ENCODE measurements at regions not wholly inside any gene's neighbourhood (a gene's known extent, or its start where the extent isn't known, plus 50 kb on each side); places are given as distances from the start of the nearest gene placed in this dataset.

GRCh38 chr6:93136111-93136510 is 283.2 kb downstream of the EPHA7 start:
- Histone ChIP-seq H3K9ac (ENCODE audit: low read depth in 1 of 2, low read length in 2 of 2) (no peak overlapping the region), H3K4me1 (ENCODE audit: control insufficient read depth in 1 of 2, insufficient read depth in 2 of 2, low read length in 2 of 2) (no peaks in the 10 kb centered on the region), H3K9me3 (ENCODE audit: control insufficient read depth in 1 of 2, low read length in 2 of 2) (no peaks in the 10 kb centered on the region), H3K27ac (ENCODE audit: low read depth, low read length) (no peak overlapping the region), H3K36me3 (ENCODE audit: control insufficient read depth in 1 of 2, insufficient read depth in 2 of 2, low read length in 2 of 2) (no peaks in the 10 kb centered on the region), H3K4me3 (ENCODE audit: low read depth in 1 of 2, low read length in 2 of 2) (no peak overlapping the region), H3K27me3 (ENCODE audit: control insufficient read depth in 1 of 2, insufficient read depth in 2 of 2, low read length in 2 of 2) (no peaks in the 10 kb centered on the region)

- H3K9me3 ChIP-seq (ENCODE audit: control insufficient read depth in 1 of 2, low read length in 2 of 2) = peaks cover 0 to 5% of the 10 kb centered on the region in 2 donors
- no peak overlapping the region for H3K9ac ChIP-seq (ENCODE audit: low read depth in 1 of 2, low read length in 2 of 2)
- H3K4me1 ChIP-seq (ENCODE audit: control insufficient read depth in 1 of 2, insufficient read depth in 2 of 2, low read length in 2 of 2) = no peaks in the 10 kb centered on the region
- no peaks in the 10 kb centered on the region for H3K27me3 ChIP-seq (ENCODE audit: control insufficient read depth in 1 of 2, insufficient read depth in 2 of 2, low read length in 2 of 2)
- H3K27ac ChIP-seq (ENCODE audit: low read depth, low read length) = no peak overlapping the region
- H3K36me3 ChIP-seq (ENCODE audit: control insufficient read depth in 1 of 2, insufficient read depth in 2 of 2, low read length in 2 of 2) = no peaks in the 10 kb centered on the region
- H3K4me3 ChIP-seq (ENCODE audit: low read depth in 1 of 2, low read length in 2 of 2) = no peak overlapping the region
Measured at GRCh38 chr6:93124006-93124632, 295.2 kb downstream of the EPHA7 start.

- Histone ChIP-seq H3K27me3 (ENCODE audit: control insufficient read depth in 1 of 2, insufficient read depth in 2 of 2, low read length in 2 of 2) (no peaks in the 10 kb centered on the region), H3K36me3 (ENCODE audit: control insufficient read depth in 1 of 2, insufficient read depth in 2 of 2, low read length in 2 of 2) (no peaks in the 10 kb centered on the region), H3K27ac (ENCODE audit: low read depth, low read length) (no peak overlapping the region), H3K9ac (ENCODE audit: low read depth in 1 of 2, low read length in 2 of 2) (no peak overlapping the region), H3K4me1 (ENCODE audit: control insufficient read depth in 1 of 2, insufficient read depth in 2 of 2, low read length in 2 of 2) (no peaks in the 10 kb centered on the region), H3K4me3 (ENCODE audit: low read depth in 1 of 2, low read length in 2 of 2) (no peak overlapping the region), H3K9me3 (ENCODE audit: control insufficient read depth in 1 of 2, low read length in 2 of 2) (peaks cover 0 to 5% of the 10 kb centered on the region in 2 donors)
Measured at GRCh38 chr6:93123585-93123984, 295.8 kb downstream of the EPHA7 start.

DNA sequence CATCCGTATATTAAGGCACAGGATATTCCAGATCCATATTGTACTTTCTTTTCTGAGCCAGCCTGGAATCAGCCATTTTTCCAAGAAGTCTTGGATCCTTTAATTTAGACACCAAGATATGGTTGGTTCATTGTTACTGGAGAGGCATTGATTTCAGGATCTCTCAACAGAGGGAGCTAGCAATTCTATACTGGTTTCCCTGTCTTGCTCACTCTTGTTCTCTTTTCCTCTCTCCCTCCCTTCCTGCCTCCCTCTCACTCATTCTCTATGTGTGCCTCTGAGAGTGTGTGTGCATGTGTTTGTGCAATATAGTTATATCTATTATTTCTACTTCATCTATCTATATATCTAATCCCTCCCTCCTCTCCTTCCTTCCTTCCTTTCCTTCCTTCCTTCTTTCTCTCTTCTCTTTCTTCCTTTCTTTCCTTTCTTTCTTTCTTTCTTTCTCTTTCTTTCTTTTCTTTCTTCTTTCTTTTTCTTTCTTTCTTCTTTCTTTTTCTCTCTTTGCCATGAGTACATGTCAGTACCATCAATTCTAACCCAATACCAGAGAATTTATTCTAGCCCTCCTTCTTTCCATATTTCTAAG is 299.1 kb downstream of the EPHA7 start:
- no peak overlapping the region for H3K27ac ChIP-seq (ENCODE audit: low read depth, low read length)
- H3K27me3 ChIP-seq (ENCODE audit: control insufficient read depth in 1 of 2, insufficient read depth in 2 of 2, low read length in 2 of 2) = no peaks in the 10 kb centered on the region
- H3K4me1 ChIP-seq (ENCODE audit: control insufficient read depth in 1 of 2, insufficient read depth in 2 of 2, low read length in 2 of 2) = no peaks in the 10 kb centered on the region
- no peak overlapping the region for H3K4me3 ChIP-seq (ENCODE audit: low read depth in 1 of 2, low read length in 2 of 2)
- no peaks in the 10 kb centered on the region for H3K9me3 ChIP-seq (ENCODE audit: control insufficient read depth in 1 of 2, low read length in 2 of 2)
- H3K9ac ChIP-seq (ENCODE audit: low read depth in 1 of 2, low read length in 2 of 2) = no peak overlapping the region
- H3K36me3 ChIP-seq (ENCODE audit: control insufficient read depth in 1 of 2, insufficient read depth in 2 of 2, low read length in 2 of 2) = no peaks in the 10 kb centered on the region

GRCh38 chr6:93105907-93106306 is 313.5 kb downstream of the EPHA7 start:
- Histone ChIP-seq H3K27me3 (ENCODE audit: control insufficient read depth in 1 of 2, insufficient read depth in 2 of 2, low read length in 2 of 2) (no peaks in the 10 kb centered on the region), H3K36me3 (ENCODE audit: control insufficient read depth in 1 of 2, insufficient read depth in 2 of 2, low read length in 2 of 2) (no peaks in the 10 kb centered on the region), H3K27ac (ENCODE audit: low read depth, low read length) (no peak overlapping the region), H3K9me3 (ENCODE audit: control insufficient read depth in 1 of 2, low read length in 2 of 2) (no peaks in the 10 kb centered on the region), H3K4me3 (ENCODE audit: low read depth in 1 of 2, low read length in 2 of 2) (no peak overlapping the region), H3K4me1 (ENCODE audit: control insufficient read depth in 1 of 2, insufficient read depth in 2 of 2, low read length in 2 of 2) (no peaks in the 10 kb centered on the region), H3K9ac (ENCODE audit: low read depth in 1 of 2, low read length in 2 of 2) (no peak overlapping the region)

- Histone ChIP-seq H3K9me3 (ENCODE audit: control insufficient read depth in 1 of 2, low read length in 2 of 2) (no peaks in the 10 kb centered on the region), H3K27me3 (ENCODE audit: control insufficient read depth in 1 of 2, insufficient read depth in 2 of 2, low read length in 2 of 2) (no peaks in the 10 kb centered on the region), H3K27ac (ENCODE audit: low read depth, low read length) (no peak overlapping the region), H3K9ac (ENCODE audit: low read depth in 1 of 2, low read length in 2 of 2) (no peak overlapping the region), H3K4me1 (ENCODE audit: control insufficient read depth in 1 of 2, insufficient read depth in 2 of 2, low read length in 2 of 2) (no peaks in the 10 kb centered on the region), H3K36me3 (ENCODE audit: control insufficient read depth in 1 of 2, insufficient read depth in 2 of 2, low read length in 2 of 2) (no peaks in the 10 kb centered on the region), H3K4me3 (ENCODE audit: low read depth in 1 of 2, low read length in 2 of 2) (no peak overlapping the region)
Measured at GRCh38 chr6:93105017-93105416, 314.3 kb downstream of the EPHA7 start.

GRCh38 chr6:93104195-93104817 is 315.1 kb downstream of the EPHA7 start:
- Histone ChIP-seq H3K27ac (ENCODE audit: low read depth, low read length) (no peak overlapping the region), H3K36me3 (ENCODE audit: control insufficient read depth in 1 of 2, insufficient read depth in 2 of 2, low read length in 2 of 2) (no peaks in the 10 kb centered on the region), H3K4me3 (ENCODE audit: low read depth in 1 of 2, low read length in 2 of 2) (no peak overlapping the region), H3K9me3 (ENCODE audit: control insufficient read depth in 1 of 2, low read length in 2 of 2) (no peaks in the 10 kb centered on the region), H3K27me3 (ENCODE audit: control insufficient read depth in 1 of 2, insufficient read depth in 2 of 2, low read length in 2 of 2) (no peaks in the 10 kb centered on the region), H3K9ac (ENCODE audit: low read depth in 1 of 2, low read length in 2 of 2) (no peak overlapping the region), H3K4me1 (ENCODE audit: control insufficient read depth in 1 of 2, insufficient read depth in 2 of 2, low read length in 2 of 2) (no peaks in the 10 kb centered on the region)

GRCh38 chr6:93088621-93089501 is 330.5 kb downstream of the EPHA7 start:
- no peak overlapping the region for H3K27ac ChIP-seq (ENCODE audit: low read depth, low read length)
- no peaks in the 10 kb centered on the region for H3K4me1 ChIP-seq (ENCODE audit: control insufficient read depth in 1 of 2, insufficient read depth in 2 of 2, low read length in 2 of 2)
- no peak overlapping the region for H3K4me3 ChIP-seq (ENCODE audit: low read depth in 1 of 2, low read length in 2 of 2)
- no peak overlapping the region for H3K9ac ChIP-seq (ENCODE audit: low read depth in 1 of 2, low read length in 2 of 2)
- H3K36me3 ChIP-seq (ENCODE audit: control insufficient read depth in 1 of 2, insufficient read depth in 2 of 2, low read length in 2 of 2) = no peaks in the 10 kb centered on the region
- H3K9me3 ChIP-seq (ENCODE audit: control insufficient read depth in 1 of 2, low read length in 2 of 2) = no peaks in the 10 kb centered on the region
- no peaks in the 10 kb centered on the region for H3K27me3 ChIP-seq (ENCODE audit: control insufficient read depth in 1 of 2, insufficient read depth in 2 of 2, low read length in 2 of 2)

DNA sequence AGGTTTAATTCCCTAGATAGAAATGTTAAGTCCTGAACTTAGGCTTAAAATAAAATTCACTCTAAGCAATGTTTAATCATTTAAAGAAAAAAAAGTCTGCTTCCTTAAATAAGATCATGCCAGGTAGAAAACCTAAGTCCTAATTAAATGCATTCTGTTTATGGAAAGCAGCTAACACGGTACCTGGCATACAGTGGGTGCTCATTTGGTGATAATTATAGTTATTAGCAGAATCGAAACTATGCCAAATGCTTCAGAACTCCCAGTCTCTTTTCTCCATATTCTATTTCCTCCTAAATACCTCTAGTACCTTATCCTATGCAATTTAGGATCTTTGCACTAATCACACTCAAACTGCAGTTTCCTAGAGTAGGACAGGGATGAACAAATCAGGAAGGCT is 331.8 kb downstream of the EPHA7 start:
- Histone ChIP-seq H3K9me3 (ENCODE audit: control insufficient read depth in 1 of 2, low read length in 2 of 2) (no peaks in the 10 kb centered on the region), H3K36me3 (ENCODE audit: control insufficient read depth in 1 of 2, insufficient read depth in 2 of 2, low read length in 2 of 2) (no peaks in the 10 kb centered on the region), H3K9ac (ENCODE audit: low read depth in 1 of 2, low read length in 2 of 2) (no peak overlapping the region), H3K27ac (ENCODE audit: low read depth, low read length) (no peak overlapping the region), H3K4me1 (ENCODE audit: control insufficient read depth in 1 of 2, insufficient read depth in 2 of 2, low read length in 2 of 2) (no peaks in the 10 kb centered on the region), H3K4me3 (ENCODE audit: low read depth in 1 of 2, low read length in 2 of 2) (no peak overlapping the region), H3K27me3 (ENCODE audit: control insufficient read depth in 1 of 2, insufficient read depth in 2 of 2, low read length in 2 of 2) (no peaks in the 10 kb centered on the region)

- no peak overlapping the region for H3K9ac ChIP-seq (ENCODE audit: low read depth in 1 of 2, low read length in 2 of 2)
- no peaks in the 10 kb centered on the region for H3K9me3 ChIP-seq (ENCODE audit: control insufficient read depth in 1 of 2, low read length in 2 of 2)
- no peaks in the 10 kb centered on the region for H3K27me3 ChIP-seq (ENCODE audit: control insufficient read depth in 1 of 2, insufficient read depth in 2 of 2, low read length in 2 of 2)
- H3K4me1 ChIP-seq (ENCODE audit: control insufficient read depth in 1 of 2, insufficient read depth in 2 of 2, low read length in 2 of 2) = no peaks in the 10 kb centered on the region
- no peak overlapping the region for H3K27ac ChIP-seq (ENCODE audit: low read depth, low read length)
- no peak overlapping the region for H3K4me3 ChIP-seq (ENCODE audit: low read depth in 1 of 2, low read length in 2 of 2)
- no peaks in the 10 kb centered on the region for H3K36me3 ChIP-seq (ENCODE audit: control insufficient read depth in 1 of 2, insufficient read depth in 2 of 2, low read length in 2 of 2)
Measured at GRCh38 chr6:93086351-93086750, 333.0 kb downstream of the EPHA7 start.
